ENCODE measurements at regions not wholly inside any gene's neighbourhood (a gene's known extent, or its start where the extent isn't known, plus 50 kb on each side); places are given as distances from the start of the nearest gene placed in this dataset.

DNA sequence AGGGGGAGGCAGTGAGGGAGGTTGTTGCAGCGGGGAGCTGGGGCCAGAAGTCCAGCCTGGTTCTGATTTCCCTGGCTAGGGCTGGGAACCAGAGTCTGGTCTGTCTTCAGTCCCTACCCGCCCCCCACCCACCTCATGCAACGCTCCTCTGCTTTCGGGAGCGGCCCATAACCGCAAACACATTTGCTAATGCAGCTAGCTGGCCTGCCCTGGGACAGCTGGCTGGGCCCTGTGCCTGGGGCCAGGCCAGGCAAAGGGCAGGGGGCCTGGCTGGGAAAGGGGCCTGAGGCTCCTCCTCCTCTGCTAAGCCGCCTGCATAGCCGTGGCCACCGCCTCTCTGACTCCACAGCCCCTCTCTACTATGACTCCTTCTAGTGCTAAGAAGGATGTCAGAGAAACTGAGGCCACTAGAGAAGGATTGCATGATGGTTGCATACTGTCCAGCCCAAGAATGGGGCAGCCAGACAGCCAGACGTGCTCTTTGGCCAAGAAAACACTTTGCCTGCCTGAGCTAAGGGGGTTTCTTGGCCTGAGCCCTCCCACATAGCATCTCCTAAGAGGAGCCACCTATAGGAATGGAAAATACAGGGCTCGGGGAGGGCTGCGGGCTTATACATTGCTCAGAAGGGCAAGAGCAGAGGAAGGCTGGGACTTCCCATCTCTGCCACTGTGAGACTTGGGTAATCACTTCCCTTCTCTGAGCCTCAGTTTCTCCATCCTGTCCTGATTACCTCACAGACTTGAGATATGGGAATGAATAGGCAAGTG is 76.9 kb downstream of the PJA1 start:
- intact Hi-C loops (cut with micrococcal nuclease; ENCODE audit: unreplicated experiment) = no loop called here
- no peak overlapping the region for H3K4me3 Mint-ChIP-seq (ENCODE audit: low read depth, unreplicated experiment)
- H3K27me3 Mint-ChIP-seq (ENCODE audit: unreplicated experiment) = peaks cover 29% of the 10 kb centered on the region
- H3K27ac Mint-ChIP-seq (ENCODE audit: unreplicated experiment) = no peak overlapping the region
- no peaks in the 10 kb centered on the region for H3K9me3 Mint-ChIP-seq (ENCODE audit: low read depth, unreplicated experiment)
- H3K4me1 Mint-ChIP-seq (ENCODE audit: low read depth, unreplicated experiment) = no peaks in the 10 kb centered on the region
- no TSS peak for BruUV-seq (replicated peaks)
- TF ChIP-seq, protein P1, sequence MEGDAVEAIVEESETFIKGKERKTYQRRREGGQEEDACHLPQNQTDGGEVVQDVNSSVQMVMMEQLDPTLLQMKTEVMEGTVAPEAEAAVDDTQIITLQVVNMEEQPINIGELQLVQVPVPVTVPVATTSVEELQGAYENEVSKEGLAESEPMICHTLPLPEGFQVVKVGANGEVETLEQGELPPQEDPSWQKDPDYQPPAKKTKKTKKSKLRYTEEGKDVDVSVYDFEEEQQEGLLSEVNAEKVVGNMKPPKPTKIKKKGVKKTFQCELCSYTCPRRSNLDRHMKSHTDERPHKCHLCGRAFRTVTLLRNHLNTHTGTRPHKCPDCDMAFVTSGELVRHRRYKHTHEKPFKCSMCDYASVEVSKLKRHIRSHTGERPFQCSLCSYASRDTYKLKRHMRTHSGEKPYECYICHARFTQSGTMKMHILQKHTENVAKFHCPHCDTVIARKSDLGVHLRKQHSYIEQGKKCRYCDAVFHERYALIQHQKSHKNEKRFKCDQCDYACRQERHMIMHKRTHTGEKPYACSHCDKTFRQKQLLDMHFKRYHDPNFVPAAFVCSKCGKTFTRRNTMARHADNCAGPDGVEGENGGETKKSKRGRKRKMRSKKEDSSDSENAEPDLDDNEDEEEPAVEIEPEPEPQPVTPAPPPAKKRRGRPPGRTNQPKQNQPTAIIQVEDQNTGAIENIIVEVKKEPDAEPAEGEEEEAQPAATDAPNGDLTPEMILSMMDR (IDR thresholded peaks at IDR 0.05; ENCODE audit: unreplicated experiment) = no peak
- no peaks in the 10 kb centered on the region for H3K36me3 Mint-ChIP-seq (ENCODE audit: insufficient read depth, unreplicated experiment)
- CTCF ChIA-PET = interaction anchor here (1.0 kb wide), 1 partner anchor 261 kb away, joined by 3 read pairs; no protein-coding TSS in a partner anchor
- no peak for DNase-seq

DNA sequence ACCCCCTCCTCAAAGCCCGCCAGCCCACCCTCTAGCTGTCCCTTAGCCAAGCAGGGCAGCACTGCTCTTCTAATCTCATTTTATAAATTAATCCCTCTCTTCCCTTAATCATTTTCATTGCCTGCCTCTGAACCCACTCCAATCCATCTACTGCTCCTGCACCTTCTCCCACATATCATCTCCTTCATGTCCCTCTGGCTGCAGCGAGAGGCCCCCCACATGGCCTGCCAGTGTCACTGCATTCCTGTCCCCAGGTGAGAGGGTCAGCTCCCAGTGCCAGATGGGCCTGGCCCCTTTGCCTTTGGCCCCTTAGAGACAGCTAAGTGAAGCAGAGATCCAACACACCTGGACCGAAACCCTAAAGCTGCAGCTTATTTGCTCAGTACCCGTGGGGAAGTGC is 79.4 kb downstream of the PJA1 start:
- no peak overlapping the region for H3K4me3 Mint-ChIP-seq (ENCODE audit: low read depth, unreplicated experiment)
- H3K27me3 Mint-ChIP-seq (ENCODE audit: unreplicated experiment) = peaks cover 36% of the 10 kb centered on the region
- no peaks in the 10 kb centered on the region for H3K36me3 Mint-ChIP-seq (ENCODE audit: insufficient read depth, unreplicated experiment)
- H3K27ac Mint-ChIP-seq (ENCODE audit: unreplicated experiment) = no peak overlapping the region
- no TSS peak for BruUV-seq (replicated peaks)
- no peak for DNase-seq
- intact Hi-C loops (cut with micrococcal nuclease; ENCODE audit: unreplicated experiment) = no loop called here
- TF ChIP-seq, protein P1 (IDR thresholded peaks at IDR 0.05; ENCODE audit: unreplicated experiment) = no peak
- H3K4me1 Mint-ChIP-seq (ENCODE audit: low read depth, unreplicated experiment) = no peaks in the 10 kb centered on the region
- CTCF ChIA-PET = interaction anchor here (0.9 kb wide), 1 partner anchor 258 kb away, joined by 3 read pairs; no protein-coding TSS in a partner anchor
- no peaks in the 10 kb centered on the region for H3K9me3 Mint-ChIP-seq (ENCODE audit: low read depth, unreplicated experiment)

DNA sequence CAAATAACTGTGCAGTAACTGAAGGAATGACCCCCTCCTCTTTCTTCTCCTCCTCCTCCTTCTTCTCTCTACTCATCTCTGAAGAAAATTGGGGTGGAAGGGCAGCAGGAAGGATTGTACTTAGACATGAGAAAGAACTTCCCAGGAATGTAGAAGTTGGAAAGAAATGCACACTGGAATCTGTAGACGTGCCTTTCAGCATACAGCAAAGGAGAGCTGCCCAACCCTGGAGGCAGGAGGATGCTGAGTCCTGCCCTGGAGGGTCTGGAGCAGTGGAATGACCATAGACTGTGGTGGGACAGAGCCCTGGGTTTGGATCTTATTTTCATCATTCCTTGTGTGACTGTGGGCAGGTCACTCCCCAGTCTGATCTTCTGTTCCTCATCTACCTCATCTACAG is 80.1 kb downstream of the PJA1 start:
- CTCF ChIA-PET = no interaction called here
- no peak for DNase-seq
- H3K4me3 Mint-ChIP-seq (ENCODE audit: low read depth, unreplicated experiment) = no peak overlapping the region
- H3K9me3 Mint-ChIP-seq (ENCODE audit: low read depth, unreplicated experiment) = no peaks in the 10 kb centered on the region
- H3K36me3 Mint-ChIP-seq (ENCODE audit: insufficient read depth, unreplicated experiment) = no peaks in the 10 kb centered on the region
- TF ChIP-seq, protein P1 (IDR thresholded peaks at IDR 0.05; ENCODE audit: unreplicated experiment) = no peak
- H3K4me1 Mint-ChIP-seq (ENCODE audit: low read depth, unreplicated experiment) = no peaks in the 10 kb centered on the region
- no TSS peak for BruUV-seq (replicated peaks)
- intact Hi-C loops (cut with micrococcal nuclease; ENCODE audit: unreplicated experiment) = no loop called here
- H3K27ac Mint-ChIP-seq (ENCODE audit: unreplicated experiment) = no peak overlapping the region
- peaks cover 43% of the 10 kb centered on the region for H3K27me3 Mint-ChIP-seq (ENCODE audit: unreplicated experiment)

DNA sequence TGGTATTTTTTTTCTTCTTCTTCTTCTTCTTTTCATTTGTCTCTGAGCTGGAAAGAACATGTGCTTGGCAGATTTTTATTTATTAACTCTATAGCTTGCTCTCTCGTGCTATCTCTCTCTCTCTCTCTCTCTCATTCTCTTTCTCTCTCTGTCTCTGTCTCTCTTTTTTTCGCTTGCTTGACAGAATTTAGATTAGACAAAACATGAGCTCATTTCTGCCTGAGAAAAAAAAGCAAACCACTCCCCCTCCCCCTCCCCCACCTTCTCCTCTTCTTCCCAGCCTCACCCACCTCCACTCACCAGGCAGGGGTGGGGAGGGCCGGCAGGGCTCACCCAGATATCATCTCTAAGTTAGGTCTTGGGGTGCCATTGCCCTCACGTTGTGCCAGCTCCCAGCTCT is 81.5 kb downstream of the PJA1 start:
- Mint-ChIP-seq H3K27ac (ENCODE audit: unreplicated experiment) (no peak overlapping the region), H3K4me3 (ENCODE audit: low read depth, unreplicated experiment) (no peak overlapping the region), H3K36me3 (ENCODE audit: insufficient read depth, unreplicated experiment) (no peaks in the 10 kb centered on the region), H3K27me3 (ENCODE audit: unreplicated experiment) (peaks cover 54% of the 10 kb centered on the region), H3K4me1 (ENCODE audit: low read depth, unreplicated experiment) (no peaks in the 10 kb centered on the region), H3K9me3 (ENCODE audit: low read depth, unreplicated experiment) (no peaks in the 10 kb centered on the region)
- BruUV-seq (replicated peaks) = no TSS peak
- CTCF ChIA-PET = no interaction called here
- TF ChIP-seq, protein P1 (IDR thresholded peaks at IDR 0.05; ENCODE audit: unreplicated experiment) = no peak
- intact Hi-C loops (cut with micrococcal nuclease; ENCODE audit: unreplicated experiment) = no loop called here
- DNase-seq = no peak
